HepG2 (cell line): ENCODE measurements at regions not wholly inside any gene's neighbourhood (a gene's known extent, or its start where the extent isn't known, plus 50 kb on each side); places are given as distances from the start of the nearest gene placed in this dataset.

Experiments
- EP300 ChIP-seq, 3 experiments: sonication (generic) in 1 of 3; formaldehyde crosslinking in 1 of 3; IDR thresholded peaks; 2 replicates each; pipeline versions ENCODE4 v1.5.1 to v1.6.1; 2011 to 2020; ENCODE audit warnings: low read depth in 2 of 3, low read length in 2 of 3, borderline replicate concordance in 1 of 3, improper control_type of control experiment in 1 of 3, mild to moderate bottlenecking in 1 of 3, missing genetic modification reagents in 1 of 3, moderate library complexity in 1 of 3
- MXI1 ChIP-seq: IDR thresholded peaks from 3 replicates; pipeline ENCODE4 v1.6.1; 2012; ENCODE audit warnings: low read depth, low read length, inconsistent platforms, borderline replicate concordance
- NRL ChIP-seq: sonication (generic); formaldehyde crosslinking; IDR thresholded peaks from 2 replicates; pipeline ENCODE4 v1.5.0; 2020; ENCODE audit warnings: missing genetic modification reagents, mild to moderate bottlenecking, moderate library complexity, borderline replicate concordance
- TP53 ChIP-seq: sonication (generic); formaldehyde crosslinking; conservative IDR thresholded peaks from 2 replicates; pipeline ENCODE4 v1.4.0; 2020; ENCODE audit warnings: missing genetic modification reagents
- ZNF740 ChIP-seq: sonication (generic); formaldehyde crosslinking; IDR thresholded peaks from 2 replicates; pipeline ENCODE4 v1.4.0; 2020; ENCODE audit warnings: missing genetic modification reagents
- TF ChIP-seq, protein P1 (sequence below): sonication (generic); formaldehyde crosslinking; IDR thresholded peaks from 2 replicates; pipeline ENCODE4 v1.5.0; 2020; ENCODE audit warnings: mild to moderate bottlenecking, missing genetic modification reagents, moderate library complexity
- TF ChIP-seq, protein P2 (sequence below): sonication (generic); formaldehyde crosslinking; IDR thresholded peaks from 2 replicates; pipeline ENCODE4 v1.4.0; 2020; ENCODE audit warnings: missing genetic modification reagents

- TF ChIP-seq, protein P1, sequence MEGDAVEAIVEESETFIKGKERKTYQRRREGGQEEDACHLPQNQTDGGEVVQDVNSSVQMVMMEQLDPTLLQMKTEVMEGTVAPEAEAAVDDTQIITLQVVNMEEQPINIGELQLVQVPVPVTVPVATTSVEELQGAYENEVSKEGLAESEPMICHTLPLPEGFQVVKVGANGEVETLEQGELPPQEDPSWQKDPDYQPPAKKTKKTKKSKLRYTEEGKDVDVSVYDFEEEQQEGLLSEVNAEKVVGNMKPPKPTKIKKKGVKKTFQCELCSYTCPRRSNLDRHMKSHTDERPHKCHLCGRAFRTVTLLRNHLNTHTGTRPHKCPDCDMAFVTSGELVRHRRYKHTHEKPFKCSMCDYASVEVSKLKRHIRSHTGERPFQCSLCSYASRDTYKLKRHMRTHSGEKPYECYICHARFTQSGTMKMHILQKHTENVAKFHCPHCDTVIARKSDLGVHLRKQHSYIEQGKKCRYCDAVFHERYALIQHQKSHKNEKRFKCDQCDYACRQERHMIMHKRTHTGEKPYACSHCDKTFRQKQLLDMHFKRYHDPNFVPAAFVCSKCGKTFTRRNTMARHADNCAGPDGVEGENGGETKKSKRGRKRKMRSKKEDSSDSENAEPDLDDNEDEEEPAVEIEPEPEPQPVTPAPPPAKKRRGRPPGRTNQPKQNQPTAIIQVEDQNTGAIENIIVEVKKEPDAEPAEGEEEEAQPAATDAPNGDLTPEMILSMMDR (CRISPR knock-in tag): no peak
- TF ChIP-seq, protein P2, sequence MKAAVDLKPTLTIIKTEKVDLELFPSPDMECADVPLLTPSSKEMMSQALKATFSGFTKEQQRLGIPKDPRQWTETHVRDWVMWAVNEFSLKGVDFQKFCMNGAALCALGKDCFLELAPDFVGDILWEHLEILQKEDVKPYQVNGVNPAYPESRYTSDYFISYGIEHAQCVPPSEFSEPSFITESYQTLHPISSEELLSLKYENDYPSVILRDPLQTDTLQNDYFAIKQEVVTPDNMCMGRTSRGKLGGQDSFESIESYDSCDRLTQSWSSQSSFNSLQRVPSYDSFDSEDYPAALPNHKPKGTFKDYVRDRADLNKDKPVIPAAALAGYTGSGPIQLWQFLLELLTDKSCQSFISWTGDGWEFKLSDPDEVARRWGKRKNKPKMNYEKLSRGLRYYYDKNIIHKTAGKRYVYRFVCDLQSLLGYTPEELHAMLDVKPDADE: no peak
- TF ChIP-seq MXI1 (no peak), TP53 (CRISPR knock-in tag) (no peak), NRL (CRISPR knock-in tag) (no peak), EP300 (IDR thresholded peaks at IDR 0.05; ENCODE audit: low read depth in 2 of 2, low read length in 2 of 2) (no peak), EP300 (CRISPR knock-in tag; IDR thresholded peaks at IDR 0.05; ENCODE audit: borderline replicate concordance) (no peak), ZNF740 (CRISPR knock-in tag) (no peak)
Measured at GRCh38 chr4:129543299-129543698, 447.3 kb downstream of the C4orf33 start.
